Endothelial cell of umbilical vein (primary cell): ENCODE measurements at regions not wholly inside any gene's neighbourhood (a gene's known extent, or its start where the extent isn't known, plus 50 kb on each side); places are given as distances from the start of the nearest gene placed in this dataset.

Experiments used
- BruUV-seq: library from RNA; stranded (reverse); fragments of 400-500 nt; replicated peaks from 2 replicates; lab custom pipeline; 2021; lab: Mats Ljungman, UMichigan
- CTCF ChIA-PET: fragments of 300-600, 350-600 bp; sonication (Branson Sonifier 250); formaldehyde crosslinking; loops from one replicate; lab custom pipeline; 2021; ENCODE audit warnings: antibody characterized with exemption, inconsistent platforms; lab: Charles Lee
- POLR2A ChIA-PET: fragments of 300-600, 350-600 bp; sonication (Branson Sonifier 250); formaldehyde crosslinking; loops from one replicate; lab custom pipeline; 2021; ENCODE audit warnings: antibody characterized with exemption, inconsistent platforms; lab: Charles Lee
- DNase-seq: peaks from one replicate; pipeline ENCODE4 v3.0.0-alpha.2; 2011; ENCODE audit warnings: low read depth, low spot score
- FAIRE-seq: peaks from 2 replicates; lab custom pipeline; 2011; peaks lifted over from hg19 to GRCh38; lab: Jason Lieb, UNC
- H2AFZ ChIP-seq: 2 replicates; pipeline ENCODE4 v1.6.0; 2012; ENCODE audit warnings: low read depth, low read length, control low read depth, inconsistent platforms
- H3K27ac ChIP-seq: 2 replicates; pipeline ENCODE4 v1.5.1; 2011; ENCODE audit warnings: low read depth, mild to moderate bottlenecking, control low read depth, low read length, moderate library complexity; ENCODE audit not compliant: insufficient read depth
- H3K27me3 ChIP-seq, 2 experiments: 2 replicates each; pipeline versions ENCODE4 v1.6.0 to v1.6.1; 2011; ENCODE audit warnings: low read length in 2 of 2, mixed read lengths in 1 of 2; ENCODE audit not compliant: control insufficient read depth in 2 of 2, insufficient read depth in 2 of 2
- H3K36me3 ChIP-seq, 2 experiments: 2 replicates in 1 of 2; 3 replicates in 1 of 2; pipeline ENCODE4 v1.5.1; 2011; ENCODE audit warnings: low read length in 2 of 2, mild to moderate bottlenecking in 1 of 2, moderate library complexity in 1 of 2; ENCODE audit not compliant: control insufficient read depth in 2 of 2, insufficient read depth in 2 of 2; ENCODE audit errors: extremely low read depth in 1 of 2
- H3K4me1 ChIP-seq: 3 replicates; pipeline ENCODE4 v1.5.1; 2011; ENCODE audit warnings: mild to moderate bottlenecking, low read length; ENCODE audit not compliant: control insufficient read depth, insufficient read depth; ENCODE audit errors: extremely low read depth
- H3K4me2 ChIP-seq: 2 replicates; pipeline ENCODE4 v1.6.1; 2011; ENCODE audit warnings: low read length, control low read depth, mixed read lengths; ENCODE audit not compliant: insufficient read depth
- H3K4me3 ChIP-seq, 3 experiments: fragments of 200-600 bp in 1 of 3; sonication (generic), shearing (Covaris generic) in 1 of 3; replicated peaks in 1 of 3; 2 replicates each; pipeline ENCODE4 v1.5.1; 2011 to 2016; ENCODE audit warnings: control low read depth in 3 of 3, low read length in 3 of 3, mild to moderate bottlenecking in 2 of 3, inconsistent platforms in 1 of 3, low read depth in 1 of 3, moderate library complexity in 1 of 3; ENCODE audit not compliant: insufficient read depth in 1 of 3
- H3K79me2 ChIP-seq: 2 replicates; pipeline ENCODE4 v1.6.0; 2012; ENCODE audit warnings: low read length, inconsistent platforms; ENCODE audit not compliant: control insufficient read depth, insufficient read depth
- H3K9ac ChIP-seq: replicated peaks from 2 replicates; pipeline ENCODE3; 2011; ENCODE audit warnings: low read length, control low read depth; ENCODE audit not compliant: insufficient read depth; ENCODE audit errors: extremely low read depth
- H3K9me1 ChIP-seq: replicated peaks from 3 replicates; pipeline ENCODE4 v1.6.0; 2011; ENCODE audit warnings: mild to moderate bottlenecking, low read length; ENCODE audit not compliant: control insufficient read depth, insufficient read depth; ENCODE audit errors: extremely low read depth
- H3K9me3 ChIP-seq: replicated peaks from 2 replicates; pipeline ENCODE4 v1.5.1; 2012; ENCODE audit warnings: low read length, inconsistent platforms; ENCODE audit not compliant: control insufficient read depth, insufficient read depth
- H4K20me1 ChIP-seq: replicated peaks from 2 replicates; pipeline ENCODE3; 2011; ENCODE audit warnings: mild to moderate bottlenecking, low read length; ENCODE audit not compliant: control insufficient read depth, insufficient read depth; ENCODE audit errors: extremely low read depth
- CTCF ChIP-seq, 2 donors: IDR thresholded peaks; 1 replicate in 1 of 2; 2 replicates in 1 of 2; pipeline ENCODE4 v1.5.1; 2011; ENCODE audit warnings: low read length in 2 of 2, mild to moderate bottlenecking in 2 of 2, moderate library complexity in 2 of 2, control low read depth in 1 of 2, inconsistent platforms in 1 of 2, low read depth in 1 of 2; ENCODE audit not compliant: insufficient read depth in 1 of 2; ENCODE audit errors: extremely low read depth in 1 of 2
- EZH2 ChIP-seq: IDR thresholded peaks from 2 replicates; pipeline ENCODE4 v1.6.1; 2012; ENCODE audit warnings: borderline replicate concordance, low read depth, mild to moderate bottlenecking, moderate library complexity, low read length, inconsistent platforms; ENCODE audit not compliant: severe bottlenecking
- FOS ChIP-seq: IDR thresholded peaks from 2 replicates; pipeline ENCODE4 v1.6.1; 2011; ENCODE audit warnings: mild to moderate bottlenecking, low read length, moderate library complexity, borderline replicate concordance; ENCODE audit not compliant: insufficient read depth
- GATA2 ChIP-seq: IDR thresholded peaks from 2 replicates; pipeline ENCODE4 v1.7.0; 2011; ENCODE audit warnings: low read depth, mild to moderate bottlenecking, moderate library complexity, mixed read lengths, low read length; ENCODE audit not compliant: insufficient read length, insufficient read depth
- JUN ChIP-seq: IDR thresholded peaks from 2 replicates; pipeline ENCODE4 v1.6.1; 2011; ENCODE audit warnings: borderline replicate concordance, low read depth; ENCODE audit not compliant: insufficient read length, insufficient read depth
- MAX ChIP-seq: IDR thresholded peaks from 2 replicates; pipeline ENCODE4 v1.6.1; 2011; ENCODE audit not compliant: insufficient read depth, insufficient read length
- MYC ChIP-seq: IDR thresholded peaks from one replicate; pipeline ENCODE4 v1.6.1; 2011; ENCODE audit warnings: mild to moderate bottlenecking, low read depth, low read length
- POLR2A ChIP-seq: IDR thresholded peaks from 2 replicates; pipeline ENCODE4 v1.6.1; 2012; ENCODE audit warnings: low read depth, mild to moderate bottlenecking, control low read depth, low read length
- POLR2AphosphoS5 ChIP-seq: IDR thresholded peaks from 2 replicates; pipeline ENCODE4 v1.6.1; 2012; ENCODE audit warnings: low read depth, mild to moderate bottlenecking, control low read depth, low read length, moderate library complexity; ENCODE audit not compliant: insufficient read depth
- dilution Hi-C: fragments of 300-500 bp; cut with MboI; formaldehyde crosslinking; loops from one replicate; pipeline ENCODE4 v1.15.0; 2019; ENCODE audit warnings: low sequenced_read_pairs; ENCODE audit not compliant: extremely low pct_ligation_motif_present
- intact Hi-C: fragments of 100-400 bp; cut with micrococcal nuclease; formaldehyde crosslinking; loops from one replicate; pipeline ENCODE4 v1.10.0; 2022

- Histone ChIP-seq H3K27ac (no peak overlapping the region), H3K79me2 (no peaks in the 10 kb centered on the region), H3K9me1 (peaks cover 3% of the 10 kb centered on the region), H3K27me3 (no peaks in the 10 kb centered on the region), H3K4me3 (no peak overlapping the region), H3K36me3 (no peaks in the 10 kb centered on the region), H2AFZ (no peak overlapping the region), H3K4me1 (peaks cover 9% of the 10 kb centered on the region), H3K9me3 (no peaks in the 10 kb centered on the region), H3K4me2 (no peak overlapping the region), H3K9ac (no peak overlapping the region), H4K20me1 (no peaks in the 10 kb centered on the region)
- DNase-seq (no peak), FAIRE-seq (peak; percentile 56)
- ChIA-PET POLR2A (no interaction called here), CTCF (interaction anchor here (2.2 kb wide), 1 partner anchor 105 kb away, joined by 9 read pairs; no protein-coding TSS in a partner anchor)
- no TSS peak for BruUV-seq
- dilution Hi-C loops (no loop called here), intact Hi-C loops (no loop called here)
- TF ChIP-seq CTCF (IDR thresholded peaks at IDR 0.05; ENCODE audit: extremely low read depth in 1 of 2, insufficient read depth in 1 of 2, low read depth in 1 of 2, low read length in 2 of 2): no peak
- no peak for TF ChIP-seq POLR2A
- TF ChIP-seq JUN: no peak
- TF ChIP-seq GATA2: no peak
- no peak for TF ChIP-seq MYC
- TF ChIP-seq MAX: no peak
- no peak for TF ChIP-seq FOS
- TF ChIP-seq EZH2: no peak
- no peak for TF ChIP-seq POLR2AphosphoS5
These were observed 172.9 kb upstream of the CDKN3 start for GRCh38 chr14:54223831-54224402.
